SK-N-MC (cell line): ENCODE measurements at regions not wholly inside any gene's neighbourhood (a gene's known extent, or its start where the extent isn't known, plus 50 kb on each side); places are given as distances from the start of the nearest gene placed in this dataset.
"Not testable (repeated sequence)": the region's sequence is repeated elsewhere in the genome, so short reads cannot be mapped to it uniquely, and the experiment has no call there.

Experiments
- DNase-seq: peaks from one replicate; pipeline ENCODE4 v3.0.0-alpha.2; 2011; ENCODE audit warnings: low read depth, low spot score
- H3K27ac ChIP-seq: fragments of 200-600 bp; sonication (generic); 2 replicates; pipeline ENCODE4 v1.5.1; 2016; ENCODE audit warnings: mixed run types
- H3K36me3 ChIP-seq: fragments of 200-600 bp; sonication (generic); 2 replicates; pipeline ENCODE4 v1.6.1; 2017; ENCODE audit warnings: antibody characterized with exemption, low read length, mixed read lengths; ENCODE audit not compliant: insufficient read depth
- H3K4me3 ChIP-seq: fragments of 200-600 bp; sonication (generic); 2 replicates; pipeline ENCODE4 v1.5.1; 2016
- H3K9ac ChIP-seq: fragments of 200-600 bp; sonication (generic); 2 replicates; pipeline ENCODE4 v1.8.0; 2017; ENCODE audit warnings: mixed run types, mixed read lengths; ENCODE audit not compliant: insufficient read length
- H3K9me3 ChIP-seq: fragments of 200-600 bp; sonication (generic); 2 replicates; pipeline ENCODE4 v1.6.1; 2017; ENCODE audit warnings: low read depth, mild to moderate bottlenecking, antibody characterized with exemption, low read length, moderate library complexity, mixed read lengths
- EZH2 ChIP-seq: fragments of 200-600 bp; sonication (generic); IDR thresholded peaks from one replicate; pipeline ENCODE4 v1.6.1; 2017; ENCODE audit warnings: antibody characterized with exemption
- FOXP2 ChIP-seq: optimal IDR thresholded peaks from 2 replicates; pipeline ENCODE3; 2011; ENCODE audit warnings: mild to moderate bottlenecking, moderate library complexity; ENCODE audit not compliant: insufficient read depth; ENCODE audit errors: extremely low read length, control extremely low read depth
- POLR2AphosphoS5 ChIP-seq: IDR thresholded peaks from 2 replicates; pipeline ENCODE4 v1.6.1; 2012; ENCODE audit warnings: mild to moderate bottlenecking, low read depth, low read length, borderline replicate concordance

DNA sequence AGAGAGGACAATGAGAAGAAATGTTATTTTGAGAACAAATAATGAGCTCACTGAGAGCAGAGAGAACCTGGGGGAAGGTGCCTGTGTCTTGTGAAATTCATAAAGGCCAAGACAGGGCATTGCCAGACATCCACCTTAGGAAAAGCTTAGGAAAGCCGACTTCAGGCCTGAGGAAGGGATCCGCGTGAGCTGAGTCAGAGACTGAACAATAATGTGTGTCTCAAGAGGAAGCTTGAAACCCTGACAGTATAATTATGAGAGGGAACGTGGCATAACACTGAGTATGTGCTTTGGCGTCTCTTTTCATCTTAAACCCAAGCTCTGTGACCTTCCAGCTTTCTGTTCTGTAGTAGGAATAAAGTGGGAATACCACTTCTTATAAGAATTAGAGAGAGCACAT lies 307.2 kb downstream of the ACTR3B start:
- no peak overlapping the region for H3K9ac ChIP-seq
- H3K27ac ChIP-seq, result no peak overlapping the region
- DNase-seq, result no peak
- H3K4me3 ChIP-seq, result no peak overlapping the region
- H3K9me3 ChIP-seq, result no peaks in the 10 kb centered on the region
- TF ChIP-seq POLR2AphosphoS5 (no peak), EZH2 (no peak), FOXP2 (no peak)
- H3K36me3 ChIP-seq, result no peaks in the 10 kb centered on the region

DNA sequence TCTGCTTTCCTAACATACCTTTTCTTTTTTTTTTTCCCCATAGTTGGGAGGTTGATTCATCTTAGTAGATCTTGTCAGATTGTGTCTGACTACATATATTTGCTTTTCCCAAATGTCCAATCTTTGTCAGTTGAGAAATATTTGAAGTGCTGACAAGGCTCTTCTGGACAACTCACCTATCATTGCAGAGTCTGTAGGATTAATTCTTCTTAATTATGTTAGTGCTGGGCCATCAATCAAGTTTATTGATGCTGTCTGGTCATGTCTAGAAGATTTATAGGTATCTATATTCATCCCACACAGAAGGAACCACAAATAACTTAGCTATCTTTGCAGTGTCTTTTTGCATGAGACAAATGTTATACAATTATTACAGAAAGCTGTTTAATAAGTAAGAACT lies 310.6 kb downstream of the ACTR3B start:
- Histone ChIP-seq H3K4me3 (no peak overlapping the region), H3K9me3 (no peaks in the 10 kb centered on the region), H3K36me3 (no peaks in the 10 kb centered on the region), H3K27ac (no peak overlapping the region), H3K9ac (no peak overlapping the region)
- no peak for DNase-seq
- TF ChIP-seq FOXP2 (no peak), EZH2 (no peak), POLR2AphosphoS5 (no peak)

- Histone ChIP-seq H3K4me3 (no peak overlapping the region), H3K9ac (no peak overlapping the region), H3K9me3 (no peaks in the 10 kb centered on the region), H3K36me3 (no peaks in the 10 kb centered on the region), H3K27ac (no peak overlapping the region)
- no peak for DNase-seq
- no peak for TF ChIP-seq EZH2
- no peak for TF ChIP-seq POLR2AphosphoS5
- TF ChIP-seq FOXP2, result no peak
Measured at GRCh38 chr7:153072806-153073205, 313.3 kb downstream of the ACTR3B start.

GRCh38 chr7:153076289-153076688 lies 316.7 kb downstream of the ACTR3B start:
- not testable (repeated sequence) for H3K36me3 ChIP-seq, H3K27ac ChIP-seq, DNase-seq, H3K4me3 ChIP-seq, H3K9me3 ChIP-seq, H3K9ac ChIP-seq

DNA sequence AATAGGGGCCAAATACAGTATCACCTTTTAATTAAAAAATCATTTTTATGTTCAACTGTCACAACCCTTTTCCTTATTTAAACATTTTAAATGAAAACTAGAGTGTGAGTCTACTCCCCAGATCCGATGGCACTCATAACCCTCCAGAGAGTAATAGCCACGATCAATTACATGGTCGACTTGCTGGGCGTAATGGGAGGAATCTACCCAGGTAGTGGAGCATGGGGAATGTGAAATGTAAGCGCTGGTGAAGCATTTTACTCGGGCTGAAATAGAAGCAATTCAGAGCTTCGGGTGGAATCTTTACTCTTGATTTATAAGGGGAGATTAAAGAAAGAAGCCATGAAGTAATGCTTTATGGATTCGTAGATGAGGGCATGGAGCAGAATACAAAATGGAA lies 321.9 kb downstream of the ACTR3B start:
- Histone ChIP-seq H3K36me3 (no peaks in the 10 kb centered on the region), H3K9me3 (no peaks in the 10 kb centered on the region), H3K27ac (no peak overlapping the region), H3K9ac (no peak overlapping the region), H3K4me3 (no peak overlapping the region)
- DNase-seq, result no peak
- TF ChIP-seq EZH2, result no peak

DNA sequence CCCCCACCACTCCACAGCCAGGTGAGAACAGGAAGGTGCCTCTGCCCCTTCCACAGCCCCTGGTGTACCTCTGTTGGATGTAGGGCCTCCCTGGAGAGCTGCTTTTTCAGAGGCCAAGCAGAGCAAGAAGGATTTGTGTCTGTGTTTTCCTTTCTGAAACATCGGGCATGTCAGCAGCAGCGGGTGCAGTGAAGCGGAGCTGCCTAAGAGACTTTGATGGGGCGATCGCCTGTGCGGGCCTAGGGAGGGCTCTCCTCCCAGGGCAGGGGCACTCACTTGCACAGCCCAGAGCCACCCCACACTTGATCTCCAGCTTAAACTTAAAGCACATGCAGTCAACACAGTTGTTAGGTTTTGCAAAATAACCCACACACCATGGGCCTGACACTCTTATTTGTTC lies 324.7 kb downstream of the ACTR3B start:
- no peak overlapping the region for H3K9ac ChIP-seq
- DNase-seq, result no peak
- no peak overlapping the region for H3K27ac ChIP-seq
- H3K9me3 ChIP-seq, result no peaks in the 10 kb centered on the region
- H3K4me3 ChIP-seq, result no peak overlapping the region
- no peaks in the 10 kb centered on the region for H3K36me3 ChIP-seq
- no peak for TF ChIP-seq FOXP2
- no peak for TF ChIP-seq EZH2
- TF ChIP-seq POLR2AphosphoS5, result no peak

GRCh38 chr7:153087498-153087897 lies 327.9 kb downstream of the ACTR3B start:
- no peak for DNase-seq
- Histone ChIP-seq H3K27ac (no peak overlapping the region), H3K36me3 (no peaks in the 10 kb centered on the region), H3K4me3 (no peak overlapping the region), H3K9me3 (no peaks in the 10 kb centered on the region), H3K9ac (no peak overlapping the region)
- TF ChIP-seq EZH2, result no peak
- no peak for TF ChIP-seq POLR2AphosphoS5
- no peak for TF ChIP-seq FOXP2

GRCh38 chr7:153088601-153089000 lies 329.0 kb downstream of the ACTR3B start:
- no peak overlapping the region for H3K27ac ChIP-seq
- H3K4me3 ChIP-seq, result no peak overlapping the region
- no peak for DNase-seq
- no peaks in the 10 kb centered on the region for H3K36me3 ChIP-seq
- H3K9ac ChIP-seq, result no peak overlapping the region
- no peak for TF ChIP-seq EZH2
- no peak for TF ChIP-seq POLR2AphosphoS5
- TF ChIP-seq FOXP2, result no peak
- H3K9me3 ChIP-seq, result no peaks in the 10 kb centered on the region

- Histone ChIP-seq H3K9ac (no peak overlapping the region), H3K36me3 (no peaks in the 10 kb centered on the region), H3K4me3 (no peak overlapping the region), H3K9me3 (no peaks in the 10 kb centered on the region), H3K27ac (no peak overlapping the region)
- TF ChIP-seq FOXP2 (no peak), POLR2AphosphoS5 (no peak), EZH2 (no peak)
- no peak for DNase-seq
Measured at GRCh38 chr7:153090209-153090608, 330.7 kb downstream of the ACTR3B start.

DNA sequence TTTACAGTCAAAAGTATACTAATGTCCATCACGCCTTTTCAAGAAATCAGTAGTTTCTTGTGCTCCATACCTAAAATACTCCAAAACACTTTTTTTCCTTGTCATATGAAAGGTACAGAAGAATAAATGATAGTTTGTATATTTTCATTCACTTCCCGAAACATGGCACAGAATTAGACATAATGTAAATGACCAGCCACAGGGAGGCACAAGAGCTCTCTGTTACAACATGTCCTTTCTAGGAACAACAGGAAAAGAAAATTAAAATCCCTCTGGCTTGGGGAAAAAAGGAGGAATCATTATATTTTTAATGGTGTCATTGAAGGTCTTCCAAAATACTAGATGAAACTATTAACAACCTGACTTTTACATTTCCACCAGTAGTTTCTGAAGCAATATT lies 331.2 kb downstream of the ACTR3B start:
- no peaks in the 10 kb centered on the region for H3K9me3 ChIP-seq
- no peak for DNase-seq
- H3K36me3 ChIP-seq, result no peaks in the 10 kb centered on the region
- TF ChIP-seq FOXP2, result no peak
- no peak for TF ChIP-seq EZH2
- no peak for TF ChIP-seq POLR2AphosphoS5
- no peak overlapping the region for H3K27ac ChIP-seq
- H3K4me3 ChIP-seq, result no peak overlapping the region
- no peak overlapping the region for H3K9ac ChIP-seq
